ENCODE measurements at regions not wholly inside any gene's neighbourhood (a gene's known extent, or its start where the extent isn't known, plus 50 kb on each side); places are given as distances from the start of the nearest gene placed in this dataset.

- no peak for TF ChIP-seq POLR2A (IDR thresholded peaks at IDR 0.05; ENCODE audit: low read length)
- TF ChIP-seq GATA1 (IDR thresholded peaks at IDR 0.05; ENCODE audit: low read depth, low read length), result no peak
Measured at GRCh38 chr6:144697801-144698200, 412.7 kb downstream of the UTRN start.
